Calu3 (cell line): ENCODE measurements at regions not wholly inside any gene's neighbourhood (a gene's known extent, or its start where the extent isn't known, plus 50 kb on each side); places are given as distances from the start of the nearest gene placed in this dataset.

Source experiments
- BruUV-seq: library from RNA; stranded (reverse); fragments of 400-500 nt; replicated peaks from 2 replicates; lab custom pipeline; 2021; lab: Mats Ljungman, UMichigan
- CTCF ChIA-PET: fragments of 300-600 bp; sonication (Branson Sonifier 250); formaldehyde crosslinking; loops from one replicate; lab custom pipeline; 2022; ENCODE audit warnings: antibody characterized with exemption; lab: Charles Lee
- DNase-seq: peaks from one replicate; pipeline ENCODE4 v3.0.0; 2022
- H3K27ac Mint-ChIP-seq: one replicate; pipeline ENCODE4 v1.8.0; 2022; ENCODE audit warnings: mixed read lengths; ENCODE audit not compliant: unreplicated experiment
- H3K27me3 Mint-ChIP-seq: one replicate; pipeline ENCODE4 v1.8.0; 2022; ENCODE audit warnings: mixed read lengths; ENCODE audit not compliant: unreplicated experiment
- H3K36me3 Mint-ChIP-seq: one replicate; pipeline ENCODE4 v1.8.0; 2022; ENCODE audit warnings: mild to moderate bottlenecking, moderate library complexity, mixed read lengths; ENCODE audit not compliant: insufficient read depth, unreplicated experiment
- H3K4me1 Mint-ChIP-seq: one replicate; pipeline ENCODE4 v1.8.0; 2022; ENCODE audit warnings: mild to moderate bottlenecking, low read depth, mixed read lengths; ENCODE audit not compliant: unreplicated experiment
- H3K4me3 Mint-ChIP-seq: one replicate; pipeline ENCODE4 v1.8.0; 2022; ENCODE audit warnings: mild to moderate bottlenecking, low read depth, moderate library complexity, mixed read lengths; ENCODE audit not compliant: unreplicated experiment
- H3K9me3 Mint-ChIP-seq: one replicate; pipeline ENCODE4 v1.8.0; 2022; ENCODE audit warnings: low read depth, mixed read lengths; ENCODE audit not compliant: unreplicated experiment
- intact Hi-C: fragments of 100-400 bp; cut with micrococcal nuclease; formaldehyde crosslinking; loops from one replicate; pipeline ENCODE4 v1.10.0; 2022; ENCODE audit not compliant: unreplicated experiment
- TF ChIP-seq, protein P1 (sequence below): fragments of 200-600 bp; IDR thresholded peaks from one replicate; pipeline ENCODE4 v1.8.0; 2022; ENCODE audit warnings: antibody characterized with exemption; ENCODE audit not compliant: unreplicated experiment

DNA sequence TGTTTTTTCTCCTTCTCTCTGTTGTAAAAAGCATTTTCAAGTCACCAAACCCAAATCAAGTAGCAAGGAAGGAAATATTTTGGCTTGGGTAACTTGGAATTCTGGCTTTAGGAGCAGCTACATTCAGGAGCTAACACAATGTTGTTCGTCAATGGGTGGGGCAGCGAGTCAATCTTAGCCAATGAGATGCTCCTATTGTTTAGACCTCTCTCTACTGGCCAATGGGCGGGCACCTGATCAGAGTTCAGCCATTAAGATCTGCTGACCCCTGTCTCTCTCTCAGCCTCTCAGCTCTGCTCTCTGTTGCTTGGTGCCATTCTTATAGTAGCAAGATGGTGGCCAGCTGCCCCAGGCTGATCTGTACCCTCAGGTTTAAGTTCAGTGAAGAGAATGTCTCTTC, 83.2 kb downstream of the IRX3 start:
- no peak overlapping the region for H3K4me3 Mint-ChIP-seq
- H3K27ac Mint-ChIP-seq = no peak overlapping the region
- TF ChIP-seq, protein P1, sequence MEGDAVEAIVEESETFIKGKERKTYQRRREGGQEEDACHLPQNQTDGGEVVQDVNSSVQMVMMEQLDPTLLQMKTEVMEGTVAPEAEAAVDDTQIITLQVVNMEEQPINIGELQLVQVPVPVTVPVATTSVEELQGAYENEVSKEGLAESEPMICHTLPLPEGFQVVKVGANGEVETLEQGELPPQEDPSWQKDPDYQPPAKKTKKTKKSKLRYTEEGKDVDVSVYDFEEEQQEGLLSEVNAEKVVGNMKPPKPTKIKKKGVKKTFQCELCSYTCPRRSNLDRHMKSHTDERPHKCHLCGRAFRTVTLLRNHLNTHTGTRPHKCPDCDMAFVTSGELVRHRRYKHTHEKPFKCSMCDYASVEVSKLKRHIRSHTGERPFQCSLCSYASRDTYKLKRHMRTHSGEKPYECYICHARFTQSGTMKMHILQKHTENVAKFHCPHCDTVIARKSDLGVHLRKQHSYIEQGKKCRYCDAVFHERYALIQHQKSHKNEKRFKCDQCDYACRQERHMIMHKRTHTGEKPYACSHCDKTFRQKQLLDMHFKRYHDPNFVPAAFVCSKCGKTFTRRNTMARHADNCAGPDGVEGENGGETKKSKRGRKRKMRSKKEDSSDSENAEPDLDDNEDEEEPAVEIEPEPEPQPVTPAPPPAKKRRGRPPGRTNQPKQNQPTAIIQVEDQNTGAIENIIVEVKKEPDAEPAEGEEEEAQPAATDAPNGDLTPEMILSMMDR = no peak
- CTCF ChIA-PET = no interaction called here
- BruUV-seq = no TSS peak
- intact Hi-C loops = no loop called here
- DNase-seq = no peak
- no peaks in the 10 kb centered on the region for H3K4me1 Mint-ChIP-seq
- H3K36me3 Mint-ChIP-seq = no peaks in the 10 kb centered on the region
- H3K9me3 Mint-ChIP-seq = no peaks in the 10 kb centered on the region
- H3K27me3 Mint-ChIP-seq = peaks cover 79% of the 10 kb centered on the region
